Tibial artery (tissue), 4 donors: ENCODE measurements at regions not wholly inside any gene's neighbourhood (a gene's known extent, or its start where the extent isn't known, plus 50 kb on each side); places are given as distances from the start of the nearest gene placed in this dataset.
A peak's percentile ranks its signal among the peaks of the same experiment; 100 is the strongest.

Source experiments
- DNase-seq, 2 donors: peaks; one replicate each; pipeline ENCODE4 v3.0.0-alpha.2; 2019
- H3K27ac ChIP-seq, 2 donors: fragments of 200-600 bp; sonication (generic) in 1 of 2; 1 replicate in 1 of 2; 2 replicates in 1 of 2; pipeline ENCODE4 v1.5.1; 2018 to 2019; ENCODE audit warnings: mild to moderate bottlenecking in 1 of 2
- H3K27me3 ChIP-seq, 2 donors: fragments of 200-600 bp; sonication (generic) in 1 of 2; one replicate each; pipeline versions ENCODE4 v1.5.1 to v1.6.0; 2016 to 2019
- H3K36me3 ChIP-seq, 3 donors: fragments of 200-600 bp; sonication (generic) in 2 of 3; one replicate each; pipeline ENCODE4 v1.5.1; 2016 to 2019; ENCODE audit warnings: mild to moderate bottlenecking in 2 of 3
- H3K4me1 ChIP-seq, 4 donors: fragments of 200-600 bp; sonication (generic) in 2 of 4; 1 replicate in 3 of 4; 2 replicates in 1 of 4; pipeline ENCODE4 v1.5.1; 2016 to 2019
- H3K4me3 ChIP-seq, 2 donors: fragments of 200-600 bp; sonication (generic) in 1 of 2; 1 replicate in 1 of 2; 2 replicates in 1 of 2; pipeline ENCODE4 v1.5.1; 2018 to 2019; ENCODE audit warnings: mild to moderate bottlenecking in 2 of 2
- H3K9me3 ChIP-seq, 3 donors: fragments of 200-600 bp; sonication (generic) in 1 of 3; one replicate each; pipeline ENCODE4 v1.5.1; 2016 to 2019
- CTCF ChIP-seq, 2 experiments: fragments of 200-600 bp in 1 of 2; fragments of 450-650 bp in 1 of 2; IDR thresholded peaks; one replicate each; pipeline ENCODE4 v1.5.1; 2017 to 2019; ENCODE audit warnings: antibody characterized with exemption in 2 of 2, mild to moderate bottlenecking in 1 of 2, moderate library complexity in 1 of 2
- intact Hi-C: fragments of 100-400 bp; cut with DNase I; formaldehyde crosslinking; loops from one replicate; pipeline ENCODE4 v1.15.0; 2023; ENCODE audit warnings: low total_unique reads

GRCh38 chr12:76611533-76611932 lies 52.0 kb upstream of the OSBPL8 start:
- Histone ChIP-seq H3K4me1 (no peaks in the 10 kb centered on the region), H3K9me3 (no peaks in the 10 kb centered on the region), H3K27ac (no peak overlapping the region), H3K4me3 (no peak overlapping the region), H3K36me3 (no peaks in the 10 kb centered on the region), H3K27me3 (no peaks in the 10 kb centered on the region)
- DNase-seq, result no peak
- no peak for TF ChIP-seq CTCF (IDR thresholded peaks at IDR 0.05)
- intact Hi-C loops, result no loop called here

- no peak overlapping the region for H3K27ac ChIP-seq
- no peak overlapping the region for H3K4me3 ChIP-seq
- H3K4me1 ChIP-seq, result no peaks in the 10 kb centered on the region
- no peaks in the 10 kb centered on the region for H3K27me3 ChIP-seq
- intact Hi-C loops, result no loop called here
- TF ChIP-seq CTCF (IDR thresholded peaks at IDR 0.05), result no peak
- no peak for DNase-seq
- H3K36me3 ChIP-seq, result no peaks in the 10 kb centered on the region
- no peaks in the 10 kb centered on the region for H3K9me3 ChIP-seq
Observed at GRCh38 chr12:76614364-76614763, 54.8 kb upstream of the OSBPL8 start.

GRCh38 chr12:76618031-76618430 lies 58.5 kb upstream of the OSBPL8 start:
- no peak for DNase-seq
- Histone ChIP-seq H3K9me3 (no peaks in the 10 kb centered on the region), H3K4me3 (no peak overlapping the region), H3K36me3 (no peaks in the 10 kb centered on the region), H3K4me1 (no peaks in the 10 kb centered on the region), H3K27ac (no peak overlapping the region), H3K27me3 (no peaks in the 10 kb centered on the region)
- intact Hi-C loops, result no loop called here
- TF ChIP-seq CTCF (IDR thresholded peaks at IDR 0.05), result no peak

- H3K27me3 ChIP-seq, result no peaks in the 10 kb centered on the region
- peak; percentile 70 to 75 for DNase-seq
- H3K36me3 ChIP-seq, result no peaks in the 10 kb centered on the region
- H3K4me1 ChIP-seq, result no peaks in the 10 kb centered on the region
- no peak overlapping the region for H3K4me3 ChIP-seq
- no peaks in the 10 kb centered on the region for H3K9me3 ChIP-seq
- H3K27ac ChIP-seq, result no peak overlapping the region
- intact Hi-C loops, result loop anchor here (2.0 to 5.0 kb wide), 2 partner anchors 171 to 391 kb away; no protein-coding TSS in a partner anchor
- TF ChIP-seq CTCF (IDR thresholded peaks at IDR 0.05), result peak; percentile 93 to 94
Observed at GRCh38 chr12:76621582-76622024, 62.0 kb upstream of the OSBPL8 start.

GRCh38 chr12:76622351-76622750 lies 62.8 kb upstream of the OSBPL8 start:
- H3K4me1 ChIP-seq, result no peaks in the 10 kb centered on the region
- no peaks in the 10 kb centered on the region for H3K9me3 ChIP-seq
- no peak for DNase-seq
- no peaks in the 10 kb centered on the region for H3K27me3 ChIP-seq
- intact Hi-C loops, result loop anchor here (5.0 kb wide), 1 partner anchor 390 kb away; no protein-coding TSS in a partner anchor
- no peaks in the 10 kb centered on the region for H3K36me3 ChIP-seq
- no peak overlapping the region for H3K4me3 ChIP-seq
- H3K27ac ChIP-seq, result no peak overlapping the region
- no peak for TF ChIP-seq CTCF (IDR thresholded peaks at IDR 0.05)

GRCh38 chr12:76622915-76623314 lies 63.3 kb upstream of the OSBPL8 start:
- DNase-seq, result no peak
- no peak for TF ChIP-seq CTCF (IDR thresholded peaks at IDR 0.05)
- H3K9me3 ChIP-seq, result no peaks in the 10 kb centered on the region
- H3K36me3 ChIP-seq, result no peaks in the 10 kb centered on the region
- H3K4me1 ChIP-seq, result no peaks in the 10 kb centered on the region
- H3K4me3 ChIP-seq, result no peak overlapping the region
- intact Hi-C loops, result loop anchor here (5.0 kb wide), 1 partner anchor 389 kb away; no protein-coding TSS in a partner anchor
- H3K27ac ChIP-seq, result no peak overlapping the region
- no peaks in the 10 kb centered on the region for H3K27me3 ChIP-seq
